Endodermal cell (in vitro differentiated cells): ENCODE measurements at regions not wholly inside any gene's neighbourhood (a gene's known extent, or its start where the extent isn't known, plus 50 kb on each side); places are given as distances from the start of the nearest gene placed in this dataset.
"Not testable (repeated sequence)": the region's sequence is repeated elsewhere in the genome, so short reads cannot be mapped to it uniquely, and the experiment has no call there.

Experiments
- DNase-seq: peaks from one replicate; pipeline ENCODE4 v3.0.0-alpha.2; 2017
- H3K27ac ChIP-seq: 2 replicates; pipeline ENCODE4 v1.5.1; 2013; ENCODE audit warnings: mild to moderate bottlenecking, low read depth, low read length, moderate library complexity
- H3K27me3 ChIP-seq: 2 replicates; pipeline ENCODE4 v1.6.1; 2013; ENCODE audit warnings: mild to moderate bottlenecking, low read length, moderate library complexity; ENCODE audit not compliant: insufficient read depth, control insufficient read depth, poor library complexity, severe bottlenecking
- H3K36me3 ChIP-seq: 2 replicates; pipeline ENCODE4 v1.7.0; 2013; ENCODE audit warnings: mild to moderate bottlenecking, low read length, moderate library complexity; ENCODE audit not compliant: control insufficient read depth, insufficient read depth
- H3K4me1 ChIP-seq: one replicate; pipeline ENCODE4 v1.7.0; 2013; ENCODE audit warnings: low read length; ENCODE audit not compliant: control insufficient read depth, insufficient read depth
- H3K4me3 ChIP-seq: 2 replicates; pipeline ENCODE4 v1.5.1; 2013; ENCODE audit warnings: mild to moderate bottlenecking, low read length, moderate library complexity
- H3K9ac ChIP-seq: 2 replicates; pipeline ENCODE4 v1.6.1; 2013; ENCODE audit warnings: mild to moderate bottlenecking, low read length, moderate library complexity; ENCODE audit not compliant: poor library complexity, severe bottlenecking; ENCODE audit errors: extremely low read depth
- H3K9me3 ChIP-seq: 2 replicates; pipeline ENCODE4 v1.6.1; 2013; ENCODE audit warnings: mild to moderate bottlenecking, low read length, moderate library complexity; ENCODE audit not compliant: control insufficient read depth
- H3K27ac Mint-ChIP-seq: 2 replicates; pipeline ENCODE4 v1.8.0; 2020; ENCODE audit warnings: mixed read lengths
- H3K27me3 Mint-ChIP-seq: 2 replicates; pipeline ENCODE4 v1.8.0; 2021; ENCODE audit warnings: mild to moderate bottlenecking, mixed read lengths; ENCODE audit not compliant: insufficient read depth
- H3K36me3 Mint-ChIP-seq: 2 replicates; pipeline ENCODE4 v1.8.0; 2020; ENCODE audit warnings: low read depth, mixed read lengths
- H3K4me1 Mint-ChIP-seq: 2 replicates; pipeline ENCODE4 v1.8.0; 2020; ENCODE audit warnings: mixed read lengths
- H3K4me3 Mint-ChIP-seq: 2 replicates; pipeline ENCODE4 v1.8.0; 2020; ENCODE audit warnings: mild to moderate bottlenecking, moderate library complexity, mixed read lengths
- H3K9me3 Mint-ChIP-seq: 2 replicates; pipeline ENCODE4 v1.8.0; 2020; ENCODE audit warnings: mild to moderate bottlenecking, mixed read lengths
- WGBS, 2 experiments: methylation state at CpG; one replicate each; pipeline versions ENCODE4 v1.1.5 to v1.1.7; 2013; ENCODE audit warnings: missing lambda C conversion rate in 2 of 2, mixed read lengths in 1 of 2; ENCODE audit not compliant: insufficient coverage in 1 of 2, insufficient read length in 1 of 2; 5-methylcytosine and 5-hydroxymethylcytosine counted together
- TF ChIP-seq, protein P1 (sequence below): fragments of 200-600 bp; sonication (generic); conservative IDR thresholded peaks from 2 replicates; pipeline ENCODE4 v1.5.0; 2021; ENCODE audit warnings: antibody characterized with exemption, mild to moderate bottlenecking

GRCh38 chr1:173268786-173269277 is 61.7 kb upstream of the TNFSF4 start:
- Mint-ChIP-seq H3K4me1 (peaks cover 32% of the 10 kb centered on the region), H3K36me3 (no peaks in the 10 kb centered on the region), H3K4me3 (no peak overlapping the region), H3K27ac (no peak overlapping the region), H3K27me3 (no peaks in the 10 kb centered on the region), H3K9me3 (peaks cover 2% of the 10 kb centered on the region)
- Histone ChIP-seq H3K9me3 (peaks cover under 1% of the 10 kb centered on the region), H3K36me3 (no peaks in the 10 kb centered on the region), H3K4me1 (peaks cover 6% of the 10 kb centered on the region), H3K4me3 (no peak overlapping the region), H3K27ac (no peak overlapping the region), H3K27me3 (no peaks in the 10 kb centered on the region), H3K9ac (no peak overlapping the region)
- TF ChIP-seq, protein P1, sequence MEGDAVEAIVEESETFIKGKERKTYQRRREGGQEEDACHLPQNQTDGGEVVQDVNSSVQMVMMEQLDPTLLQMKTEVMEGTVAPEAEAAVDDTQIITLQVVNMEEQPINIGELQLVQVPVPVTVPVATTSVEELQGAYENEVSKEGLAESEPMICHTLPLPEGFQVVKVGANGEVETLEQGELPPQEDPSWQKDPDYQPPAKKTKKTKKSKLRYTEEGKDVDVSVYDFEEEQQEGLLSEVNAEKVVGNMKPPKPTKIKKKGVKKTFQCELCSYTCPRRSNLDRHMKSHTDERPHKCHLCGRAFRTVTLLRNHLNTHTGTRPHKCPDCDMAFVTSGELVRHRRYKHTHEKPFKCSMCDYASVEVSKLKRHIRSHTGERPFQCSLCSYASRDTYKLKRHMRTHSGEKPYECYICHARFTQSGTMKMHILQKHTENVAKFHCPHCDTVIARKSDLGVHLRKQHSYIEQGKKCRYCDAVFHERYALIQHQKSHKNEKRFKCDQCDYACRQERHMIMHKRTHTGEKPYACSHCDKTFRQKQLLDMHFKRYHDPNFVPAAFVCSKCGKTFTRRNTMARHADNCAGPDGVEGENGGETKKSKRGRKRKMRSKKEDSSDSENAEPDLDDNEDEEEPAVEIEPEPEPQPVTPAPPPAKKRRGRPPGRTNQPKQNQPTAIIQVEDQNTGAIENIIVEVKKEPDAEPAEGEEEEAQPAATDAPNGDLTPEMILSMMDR: no peak
- WGBS, 2 experiments: 96 to 100% methylated on average over 1 to 2 of the region's 3 CpGs
- no peak for DNase-seq

GRCh38 chr1:173269490-173270230 is 62.5 kb upstream of the TNFSF4 start:
- Mint-ChIP-seq H3K9me3 (peaks cover 2% of the 10 kb centered on the region), H3K36me3 (no peaks in the 10 kb centered on the region), H3K27me3 (no peaks in the 10 kb centered on the region), H3K4me1 (peaks cover 36% of the 10 kb centered on the region), H3K27ac (no peak overlapping the region), H3K4me3 (no peak overlapping the region)
- Histone ChIP-seq H3K4me3 (no peak overlapping the region), H3K27me3 (no peaks in the 10 kb centered on the region), H3K9ac (no peak overlapping the region), H3K36me3 (no peaks in the 10 kb centered on the region), H3K27ac (no peak overlapping the region), H3K9me3 (no peaks in the 10 kb centered on the region), H3K4me1 (peaks cover 10% of the 10 kb centered on the region)
- TF ChIP-seq, protein P1: no peak
- DNase-seq: no peak
- WGBS, 2 experiments: 85% methylated on average over 2 of the region's 2 CpGs; no CpG with 5 or more reads in 1 of the 2 experiments

DNA sequence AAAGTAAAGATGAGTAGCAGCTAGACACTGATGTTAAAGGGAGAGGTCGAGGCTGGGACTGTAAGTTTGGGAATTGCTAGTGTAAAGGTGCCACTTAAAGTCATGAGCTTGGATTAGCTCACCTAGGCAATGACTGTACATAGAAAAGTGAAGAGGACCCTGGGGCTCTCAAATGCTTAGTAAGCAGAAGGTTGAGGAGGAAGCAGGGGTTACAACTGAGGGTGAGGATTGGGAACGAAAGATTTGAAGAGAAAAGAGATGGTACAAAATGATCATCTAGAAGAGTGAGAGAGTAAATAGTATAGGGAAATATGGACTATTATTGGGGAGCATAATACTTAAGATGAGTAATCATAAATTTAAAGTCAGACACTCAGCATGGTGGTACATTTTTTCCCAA is 63.1 kb upstream of the TNFSF4 start:
- DNase-seq: no peak
- Histone ChIP-seq H3K9me3 (no peaks in the 10 kb centered on the region), H3K9ac (no peak overlapping the region), H3K4me1 (peaks cover 16% of the 10 kb centered on the region), H3K27me3 (no peaks in the 10 kb centered on the region), H3K27ac (no peak overlapping the region), H3K36me3 (no peaks in the 10 kb centered on the region), H3K4me3 (no peak overlapping the region)
- H3K27me3 Mint-ChIP-seq: no peaks in the 10 kb centered on the region
- H3K9me3 Mint-ChIP-seq: peaks cover 2% of the 10 kb centered on the region
- no peaks in the 10 kb centered on the region for H3K36me3 Mint-ChIP-seq
- no peak overlapping the region for H3K27ac Mint-ChIP-seq
- no peak overlapping the region for H3K4me3 Mint-ChIP-seq
- 91 to 100% methylated on average over 1 to 2 of the region's 2 CpGs for WGBS, 2 experiments
- TF ChIP-seq, protein P1: no peak
- peaks cover 42% of the 10 kb centered on the region for H3K4me1 Mint-ChIP-seq

DNA sequence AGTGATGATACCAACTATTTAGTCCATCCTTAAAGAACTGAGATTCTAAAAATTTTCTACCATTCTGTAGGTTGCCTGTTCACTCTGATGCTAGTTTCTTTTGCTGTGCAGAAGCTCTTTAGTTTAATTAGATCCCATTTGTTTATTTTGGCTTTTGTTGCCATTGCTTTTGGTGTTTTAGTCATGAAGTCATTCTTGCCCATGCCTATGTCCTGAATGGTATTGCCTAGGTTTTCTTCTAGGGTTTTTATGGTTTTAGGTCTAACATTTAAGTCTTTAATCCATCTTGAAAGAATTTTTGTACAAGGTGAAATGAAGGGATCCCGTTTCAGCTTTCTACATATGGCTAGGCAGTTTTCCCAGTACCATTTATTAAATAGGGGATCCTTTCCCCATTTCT is 63.9 kb upstream of the TNFSF4 start:
- not testable (repeated sequence) for H3K9ac ChIP-seq, H3K36me3 ChIP-seq, H3K27ac Mint-ChIP-seq, H3K27ac ChIP-seq, H3K4me3 Mint-ChIP-seq, H3K4me3 ChIP-seq, H3K9me3 ChIP-seq, H3K9me3 Mint-ChIP-seq, H3K27me3 Mint-ChIP-seq, H3K36me3 Mint-ChIP-seq, H3K27me3 ChIP-seq, DNase-seq
- peaks cover 49% of the 10 kb centered on the region for H3K4me1 Mint-ChIP-seq
- 60 to 87% methylated on average over 1 of the region's 1 CpG for WGBS, 2 experiments
- peaks cover 17% of the 10 kb centered on the region for H3K4me1 ChIP-seq
